ENCODE measurements at regions not wholly inside any gene's neighbourhood (a gene's known extent, or its start where the extent isn't known, plus 50 kb on each side); places are given as distances from the start of the nearest gene placed in this dataset.
"Not testable (repeated sequence)": the region's sequence is repeated elsewhere in the genome, so short reads cannot be mapped to it uniquely, and the experiment has no call there.

DNA sequence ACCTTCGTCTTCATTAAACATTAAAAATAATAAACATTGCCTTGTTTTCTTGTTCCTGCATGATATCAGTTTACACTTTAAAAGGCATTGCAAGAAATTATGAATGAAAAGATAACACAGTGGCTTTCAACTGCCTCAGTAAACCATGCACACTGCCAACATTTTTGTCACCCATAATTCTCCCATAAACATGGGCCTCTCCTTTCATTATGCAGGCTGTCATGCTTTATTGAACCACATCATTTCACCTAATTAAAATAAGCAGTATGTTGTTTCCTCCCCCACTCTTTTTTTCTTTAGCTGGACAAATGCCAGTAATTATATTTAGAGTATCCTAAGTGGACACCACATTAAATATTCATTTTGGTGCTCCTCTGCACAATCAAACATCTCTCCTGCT lies 1566.5 kb upstream of the SLC10A2 start:
- ATAC-seq: no peak
- no peaks in the 10 kb centered on the region for H3K9me3 Mint-ChIP-seq
- H3K36me3 Mint-ChIP-seq: no peaks in the 10 kb centered on the region
- no peak overlapping the region for H3K27ac Mint-ChIP-seq
- H3K27me3 Mint-ChIP-seq: no peaks in the 10 kb centered on the region
- no peaks in the 10 kb centered on the region for H3K4me1 Mint-ChIP-seq
- no peak overlapping the region for H3K4me3 Mint-ChIP-seq

DNA sequence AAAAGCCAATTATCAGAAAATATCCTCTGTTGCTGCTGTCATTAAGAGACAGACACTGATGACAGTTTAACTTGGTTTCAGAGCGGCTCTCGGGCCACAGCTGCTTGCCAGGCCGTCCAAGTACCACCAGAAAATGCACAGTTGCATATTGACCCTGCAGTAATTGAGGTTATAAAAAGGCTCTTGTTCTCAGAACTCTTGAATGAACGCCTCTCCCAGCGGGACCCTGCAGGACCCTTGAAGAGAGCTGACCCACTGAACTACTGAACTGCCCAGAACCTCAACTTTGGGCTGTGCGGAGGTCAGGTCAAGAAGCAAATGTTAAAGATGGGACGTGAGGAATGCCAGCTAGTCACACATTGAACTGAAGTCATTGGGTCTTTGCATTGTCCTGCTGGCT lies 1559.0 kb upstream of the SLC10A2 start:
- Mint-ChIP-seq H3K36me3 (no peaks in the 10 kb centered on the region), H3K4me1 (no peaks in the 10 kb centered on the region), H3K9me3 (peaks cover 6% of the 10 kb centered on the region), H3K4me3 (no peak overlapping the region), H3K27me3 (no peaks in the 10 kb centered on the region), H3K27ac (no peak overlapping the region)
- no peak for ATAC-seq

DNA sequence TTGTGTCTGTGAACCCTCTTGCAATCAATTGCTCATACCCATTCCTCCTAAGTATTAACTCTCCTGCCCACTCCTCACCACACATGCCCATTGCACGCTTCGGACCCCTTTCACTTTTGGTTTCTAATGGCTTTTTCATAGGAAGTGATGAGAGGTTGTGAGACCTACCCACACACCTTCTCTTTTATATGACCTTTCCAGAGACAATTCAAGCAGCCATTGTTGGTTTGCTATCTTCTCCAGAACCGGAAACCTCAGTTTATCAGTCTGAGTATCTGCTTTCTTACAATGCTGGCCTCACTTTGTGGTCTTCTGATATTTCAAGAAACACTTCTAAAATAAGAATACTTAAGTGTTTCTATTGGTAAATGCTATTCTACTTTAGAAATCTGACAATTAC lies 1550.8 kb upstream of the SLC10A2 start:
- Mint-ChIP-seq H3K4me3 (no peak overlapping the region), H3K27ac (no peak overlapping the region), H3K9me3 (peaks cover 7% of the 10 kb centered on the region), H3K4me1 (no peaks in the 10 kb centered on the region), H3K27me3 (no peaks in the 10 kb centered on the region), H3K36me3 (no peaks in the 10 kb centered on the region)
- ATAC-seq: no peak

DNA sequence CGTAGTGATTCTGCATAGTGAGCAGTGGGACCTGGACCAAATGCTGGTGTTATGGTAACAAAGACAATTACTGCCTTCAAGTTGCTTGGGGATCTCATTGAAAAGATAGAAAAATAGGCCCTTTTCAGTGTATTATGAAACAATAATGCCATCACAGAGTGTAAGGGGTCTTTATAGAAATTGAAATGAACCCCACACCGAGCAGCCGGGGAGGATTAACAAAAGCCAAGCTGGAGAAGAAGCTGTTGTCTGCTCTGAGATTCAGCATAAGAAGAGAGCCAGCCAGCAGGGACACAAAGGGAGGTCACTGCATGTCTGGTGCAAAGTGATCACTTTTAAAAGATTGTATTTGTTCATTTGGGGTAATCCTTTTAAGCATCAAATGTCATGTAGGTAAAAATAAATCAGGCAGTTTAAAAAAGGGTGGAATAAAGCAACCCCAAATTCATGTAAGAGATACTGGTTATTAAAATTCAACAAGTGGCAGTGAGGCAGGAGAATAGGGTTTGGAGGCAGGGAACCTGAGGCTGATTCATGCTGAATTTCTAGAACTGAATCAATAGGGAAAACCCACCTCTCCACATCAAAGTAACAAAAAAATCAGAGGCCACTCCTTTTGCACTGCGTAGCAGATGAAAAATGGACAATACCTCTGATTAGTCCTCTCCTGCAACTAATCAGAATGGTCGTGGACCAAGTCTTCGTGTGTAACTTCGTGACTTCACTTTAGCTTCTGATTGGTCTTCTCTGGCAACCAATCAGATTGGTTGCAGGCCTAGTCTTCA lies 1548.3 kb upstream of the SLC10A2 start:
- Mint-ChIP-seq H3K4me3 (no peak overlapping the region), H3K9me3 (peaks cover 7% of the 10 kb centered on the region), H3K4me1 (no peaks in the 10 kb centered on the region), H3K27me3 (no peaks in the 10 kb centered on the region), H3K36me3 (no peaks in the 10 kb centered on the region), H3K27ac (no peak overlapping the region)
- ATAC-seq: no peak

DNA sequence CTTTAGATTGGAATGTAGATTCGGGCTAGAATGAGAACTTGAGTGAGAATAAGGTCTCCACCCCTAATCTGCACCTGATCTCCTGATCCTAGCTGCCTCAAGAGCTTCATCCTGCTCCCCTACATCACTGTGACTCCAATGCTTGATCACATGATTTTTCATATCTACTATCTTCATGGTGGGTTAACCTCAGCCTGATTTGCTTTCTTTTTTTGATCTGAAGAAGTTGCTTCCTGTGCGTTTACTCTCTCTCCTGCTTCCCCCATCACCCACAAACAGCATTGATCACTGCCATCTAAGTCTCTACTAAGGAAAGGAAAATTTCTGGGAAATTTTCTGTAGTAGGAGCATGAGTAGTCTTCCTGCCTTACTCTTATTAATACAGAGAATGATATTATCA lies 1542.1 kb upstream of the SLC10A2 start:
- no peak overlapping the region for H3K4me3 Mint-ChIP-seq
- no peaks in the 10 kb centered on the region for H3K27me3 Mint-ChIP-seq
- no peak overlapping the region for H3K27ac Mint-ChIP-seq
- no peaks in the 10 kb centered on the region for H3K36me3 Mint-ChIP-seq
- no peak for ATAC-seq
- H3K9me3 Mint-ChIP-seq: peaks cover 12% of the 10 kb centered on the region
- no peaks in the 10 kb centered on the region for H3K4me1 Mint-ChIP-seq

DNA sequence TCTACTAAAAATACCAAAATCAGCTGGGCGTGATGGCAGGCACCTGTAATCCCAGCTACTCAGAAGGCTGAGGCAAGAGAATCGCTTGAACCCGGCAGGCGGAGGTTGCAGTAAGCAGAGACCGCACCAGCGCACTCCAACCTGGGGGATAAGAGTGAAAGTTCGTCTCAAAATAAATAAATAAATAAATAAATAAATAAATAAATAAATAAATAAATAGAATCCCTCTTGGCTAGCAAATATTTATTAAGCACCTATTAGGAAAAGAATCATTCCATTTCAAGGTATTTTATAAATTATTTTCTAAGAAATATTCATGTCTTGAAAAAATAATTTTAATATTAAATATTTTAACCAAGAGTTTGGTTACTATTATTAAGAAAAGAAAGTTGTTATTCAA lies 1539.2 kb upstream of the SLC10A2 start:
- H3K4me1 Mint-ChIP-seq, H3K36me3 Mint-ChIP-seq, H3K4me3 Mint-ChIP-seq, H3K27ac Mint-ChIP-seq, ATAC-seq, H3K27me3 Mint-ChIP-seq: not testable (repeated sequence)
- H3K9me3 Mint-ChIP-seq: peaks cover 14% of the 10 kb centered on the region

DNA sequence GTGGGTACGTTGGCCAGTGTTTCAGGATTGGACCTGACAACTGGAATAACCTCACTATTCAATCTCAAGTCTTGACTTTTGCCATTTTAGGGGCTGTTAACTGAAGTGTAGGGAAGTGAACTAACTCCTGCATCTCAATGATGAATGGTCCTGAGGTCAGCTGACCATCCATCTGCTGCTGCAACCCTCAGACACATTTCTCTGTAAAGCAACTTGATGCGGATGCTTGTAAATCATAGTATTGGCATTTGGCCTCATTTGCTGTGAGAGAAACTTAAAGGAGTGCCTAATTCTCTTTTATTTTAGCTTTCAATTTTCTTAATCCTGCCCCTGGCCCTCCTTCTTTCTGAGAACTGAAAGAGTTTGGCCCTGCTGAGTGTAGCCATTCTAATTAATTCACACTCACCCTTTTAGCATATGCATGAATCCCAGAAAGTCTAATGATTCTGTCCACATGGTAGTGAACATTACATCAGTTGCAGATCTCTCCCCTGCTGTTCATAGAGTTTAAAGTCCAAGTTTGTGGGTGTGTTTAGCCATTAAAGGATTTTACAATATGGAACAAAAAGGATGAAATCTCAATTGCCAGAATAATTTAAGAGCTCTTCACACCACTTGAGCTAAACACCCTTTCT lies 1531.4 kb upstream of the SLC10A2 start:
- Mint-ChIP-seq H3K36me3 (no peaks in the 10 kb centered on the region), H3K4me1 (no peaks in the 10 kb centered on the region), H3K9me3 (peaks cover 5% of the 10 kb centered on the region), H3K4me3 (no peak overlapping the region), H3K27ac (no peak overlapping the region), H3K27me3 (no peaks in the 10 kb centered on the region)
- no peak for ATAC-seq

DNA sequence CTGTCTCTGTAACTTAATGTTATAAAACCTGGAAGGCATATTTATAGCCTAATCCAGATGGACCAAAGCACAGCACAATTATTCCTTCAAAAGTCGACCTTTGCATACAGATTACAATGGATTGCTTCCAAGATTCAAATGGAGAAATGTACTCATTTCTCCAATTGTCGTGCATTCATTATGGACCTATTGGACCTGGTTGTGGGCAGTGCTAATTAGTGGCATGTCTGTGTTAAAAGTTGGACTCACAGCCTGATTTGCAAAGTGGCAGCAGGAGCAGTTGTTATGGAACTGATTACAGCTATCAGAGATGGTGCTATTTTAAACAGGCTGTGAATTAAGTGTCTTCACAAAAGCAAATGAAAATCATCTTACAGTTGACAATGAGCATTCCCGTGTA lies 1529.3 kb upstream of the SLC10A2 start:
- Mint-ChIP-seq H3K36me3 (no peaks in the 10 kb centered on the region), H3K27ac (no peak overlapping the region), H3K9me3 (peaks cover 3% of the 10 kb centered on the region), H3K4me3 (no peak overlapping the region), H3K4me1 (no peaks in the 10 kb centered on the region), H3K27me3 (no peaks in the 10 kb centered on the region)
- ATAC-seq: no peak

DNA sequence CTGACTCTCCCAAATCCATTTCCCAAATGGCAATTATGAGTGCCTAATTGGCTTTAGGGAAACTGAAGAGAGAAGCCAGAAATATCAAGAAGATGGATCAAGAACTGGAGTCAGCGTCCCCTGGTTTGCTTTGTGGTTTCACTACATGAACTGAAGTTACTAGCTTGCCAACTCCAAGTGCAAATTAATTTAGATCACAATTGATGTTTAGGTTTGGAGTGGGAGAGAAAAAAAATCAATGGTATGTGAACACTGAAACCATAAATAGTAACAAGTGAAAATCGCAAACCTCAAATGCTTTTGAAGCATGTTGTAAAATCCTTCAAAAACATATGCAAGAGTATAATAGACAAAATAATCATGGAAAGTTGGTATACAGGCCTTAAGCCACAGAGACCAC lies 1528.6 kb upstream of the SLC10A2 start:
- no peak overlapping the region for H3K27ac Mint-ChIP-seq
- H3K27me3 Mint-ChIP-seq: no peaks in the 10 kb centered on the region
- no peak for ATAC-seq
- no peak overlapping the region for H3K4me3 Mint-ChIP-seq
- H3K36me3 Mint-ChIP-seq: no peaks in the 10 kb centered on the region
- no peaks in the 10 kb centered on the region for H3K4me1 Mint-ChIP-seq
- H3K9me3 Mint-ChIP-seq: peaks cover 3% of the 10 kb centered on the region

DNA sequence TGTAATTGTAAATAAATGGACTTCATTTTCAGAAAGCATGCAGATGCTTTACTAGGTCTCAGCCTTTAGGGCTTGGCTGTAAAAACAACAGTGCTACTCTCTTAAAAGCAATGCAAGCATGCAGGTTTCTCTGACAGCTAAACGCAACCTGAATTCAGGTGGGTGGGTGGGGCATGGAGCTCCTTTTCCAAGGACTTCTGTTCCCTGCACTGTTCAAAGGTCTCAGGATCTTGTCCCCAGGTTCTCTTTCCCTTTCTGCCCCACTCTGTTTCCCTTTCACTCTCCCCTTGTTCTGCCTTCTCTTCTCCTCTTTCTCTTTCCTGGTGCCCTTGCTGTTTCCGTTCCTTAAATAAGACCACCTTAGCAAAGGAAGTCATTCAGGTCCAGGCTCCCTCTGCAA lies 1527.5 kb upstream of the SLC10A2 start:
- Mint-ChIP-seq H3K9me3 (peaks cover 3% of the 10 kb centered on the region), H3K4me3 (no peak overlapping the region), H3K27me3 (no peaks in the 10 kb centered on the region), H3K36me3 (no peaks in the 10 kb centered on the region), H3K4me1 (no peaks in the 10 kb centered on the region), H3K27ac (no peak overlapping the region)
- ATAC-seq: no peak

DNA sequence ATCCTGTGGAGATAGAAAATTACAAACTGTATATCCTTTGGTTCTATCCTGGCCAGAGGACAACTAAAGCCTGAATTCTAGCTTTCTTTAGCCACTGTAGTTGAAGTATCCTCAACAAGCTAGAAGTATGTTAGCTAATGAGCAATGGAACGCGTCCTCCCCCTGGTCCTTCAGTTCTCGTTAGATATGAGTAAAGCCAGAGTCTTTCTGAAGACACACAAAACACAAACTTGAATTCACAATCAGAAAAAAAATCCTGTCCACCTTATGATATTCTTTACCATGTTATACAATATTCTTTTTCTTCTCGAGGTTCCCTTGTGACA lies 1527.0 kb upstream of the SLC10A2 start:
- Mint-ChIP-seq H3K4me3 (no peak overlapping the region), H3K27ac (no peak overlapping the region), H3K27me3 (no peaks in the 10 kb centered on the region), H3K4me1 (no peaks in the 10 kb centered on the region), H3K36me3 (no peaks in the 10 kb centered on the region), H3K9me3 (peaks cover 3% of the 10 kb centered on the region)
- ATAC-seq: no peak

DNA sequence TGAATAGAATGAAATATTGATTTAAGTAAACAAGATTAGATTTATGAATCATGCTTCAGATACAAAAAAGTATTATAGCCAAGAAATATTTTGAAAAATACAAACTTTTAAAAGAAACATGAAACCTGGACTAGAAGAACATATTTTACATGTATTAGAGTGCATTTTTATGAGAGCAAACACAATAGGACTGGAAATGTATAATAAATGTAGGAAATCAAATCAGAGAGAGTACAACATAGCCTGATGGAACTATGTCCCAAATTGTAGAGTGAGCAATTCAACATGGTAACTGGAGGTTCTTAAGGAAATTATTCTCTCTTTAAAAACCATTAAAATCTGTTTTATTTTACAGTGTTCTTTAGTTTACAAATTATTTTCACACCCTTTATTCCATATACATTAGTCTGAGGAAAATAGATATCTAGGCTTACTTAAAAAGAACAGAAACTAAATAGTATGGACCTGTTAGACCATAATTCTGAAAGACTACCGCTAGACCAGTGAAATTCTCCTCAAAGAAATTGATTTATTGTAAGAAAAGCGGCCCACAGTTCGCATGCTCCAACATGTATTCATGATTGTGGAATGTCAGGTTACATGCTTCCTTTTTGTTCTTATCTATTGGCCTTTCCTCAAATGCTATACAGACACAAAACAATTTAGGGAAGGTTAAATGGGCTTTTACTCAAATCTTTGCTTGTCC lies 1526.5 kb upstream of the SLC10A2 start:
- H3K4me1 Mint-ChIP-seq: no peaks in the 10 kb centered on the region
- H3K36me3 Mint-ChIP-seq: no peaks in the 10 kb centered on the region
- H3K27me3 Mint-ChIP-seq: no peaks in the 10 kb centered on the region
- ATAC-seq: no peak
- no peak overlapping the region for H3K4me3 Mint-ChIP-seq
- no peak overlapping the region for H3K27ac Mint-ChIP-seq
- peaks cover 3% of the 10 kb centered on the region for H3K9me3 Mint-ChIP-seq

DNA sequence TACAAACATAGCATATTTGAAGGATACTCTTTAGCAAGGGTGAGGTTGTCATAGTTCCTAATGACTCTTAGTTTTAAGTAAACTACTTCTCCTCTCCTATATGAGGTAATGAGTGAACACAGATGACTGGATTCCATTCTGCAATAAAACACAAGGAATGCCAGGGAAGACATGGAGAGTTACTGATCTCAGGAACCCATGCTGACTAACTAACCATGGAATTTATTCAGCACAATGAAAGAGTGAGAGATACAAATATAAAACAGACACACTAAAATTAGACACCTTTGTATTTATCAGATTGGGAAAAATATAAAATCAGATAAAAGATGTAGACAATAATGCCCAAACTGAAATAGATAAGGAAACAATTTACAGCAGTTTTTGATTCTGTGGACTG lies 1525.9 kb upstream of the SLC10A2 start:
- Mint-ChIP-seq H3K4me3 (no peak overlapping the region), H3K9me3 (peaks cover 3% of the 10 kb centered on the region), H3K4me1 (no peaks in the 10 kb centered on the region), H3K27me3 (no peaks in the 10 kb centered on the region), H3K36me3 (no peaks in the 10 kb centered on the region), H3K27ac (no peak overlapping the region)
- no peak for ATAC-seq

DNA sequence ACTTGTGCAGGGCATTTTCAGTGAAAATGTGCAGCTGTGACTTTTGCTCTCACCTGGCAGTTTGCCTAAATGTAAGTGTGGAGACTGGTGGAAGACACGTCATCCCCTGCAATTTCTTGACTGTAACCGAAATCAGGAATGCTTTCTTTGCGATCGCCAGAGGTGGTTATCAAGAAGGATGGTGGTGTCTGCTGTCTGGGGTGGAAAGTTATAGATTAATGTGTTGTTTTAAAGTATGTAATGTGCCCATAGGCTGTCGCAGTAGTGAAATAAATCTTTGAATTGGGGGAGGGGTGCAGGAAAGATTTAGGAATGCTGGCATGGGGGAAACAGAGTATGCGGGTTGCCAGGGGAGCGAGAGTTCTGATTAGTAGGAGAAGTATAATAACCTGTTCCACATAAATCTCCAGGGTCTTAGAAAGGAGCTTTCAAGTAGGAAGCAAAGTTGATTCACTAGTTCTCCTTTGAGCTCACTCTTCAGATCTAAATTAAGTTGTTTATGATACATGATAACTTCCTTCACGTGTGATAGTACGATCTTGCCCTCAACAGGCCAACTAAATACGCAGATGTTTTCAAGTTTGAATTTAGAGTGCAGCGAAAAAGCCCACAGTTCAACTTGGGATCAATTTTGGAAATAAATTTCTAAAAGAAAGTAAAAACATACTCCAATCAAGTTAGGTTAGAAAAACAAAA lies 1520.0 kb upstream of the SLC10A2 start:
- ATAC-seq: no peak
- Mint-ChIP-seq H3K27me3 (no peaks in the 10 kb centered on the region), H3K9me3 (peaks cover 9% of the 10 kb centered on the region), H3K36me3 (no peaks in the 10 kb centered on the region), H3K27ac (no peak overlapping the region), H3K4me1 (no peaks in the 10 kb centered on the region), H3K4me3 (no peak overlapping the region)

DNA sequence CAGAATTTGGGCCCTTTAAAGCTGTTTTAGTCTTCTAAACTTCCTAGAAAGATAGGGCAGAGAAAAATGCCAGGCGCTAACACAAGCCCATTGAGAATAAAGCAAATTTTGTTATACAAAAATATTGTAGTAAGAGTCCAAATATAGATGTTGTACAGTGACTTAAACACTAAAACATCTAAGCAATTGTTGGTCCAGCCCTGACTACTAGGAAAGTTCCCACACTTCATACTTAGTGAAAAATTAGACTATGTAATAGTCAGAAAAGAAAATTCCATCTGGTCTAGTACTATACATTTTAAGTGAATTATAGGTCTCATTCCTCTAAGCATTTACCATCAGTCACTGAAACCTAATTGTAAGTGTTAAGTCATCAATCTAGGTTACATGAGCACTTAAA lies 1518.3 kb upstream of the SLC10A2 start:
- Mint-ChIP-seq H3K27ac (no peak overlapping the region), H3K9me3 (peaks cover 9% of the 10 kb centered on the region), H3K4me3 (no peak overlapping the region), H3K36me3 (no peaks in the 10 kb centered on the region), H3K4me1 (no peaks in the 10 kb centered on the region), H3K27me3 (no peaks in the 10 kb centered on the region)
- no peak for ATAC-seq
